HG03139 (cell line): ENCODE measurements at regions not wholly inside any gene's neighbourhood (a gene's known extent, or its start where the extent isn't known, plus 50 kb on each side); places are given as distances from the start of the nearest gene placed in this dataset.
"Not testable (repeated sequence)": the region's sequence is repeated elsewhere in the genome, so short reads cannot be mapped to it uniquely, and the experiment has no call there.

Source experiments
- ATAC-seq: cut with Tn5 transposase; IDR thresholded peaks from one replicate; pipeline ENCODE4 v1.9.1; 2021; ENCODE audit not compliant: unreplicated experiment

DNA sequence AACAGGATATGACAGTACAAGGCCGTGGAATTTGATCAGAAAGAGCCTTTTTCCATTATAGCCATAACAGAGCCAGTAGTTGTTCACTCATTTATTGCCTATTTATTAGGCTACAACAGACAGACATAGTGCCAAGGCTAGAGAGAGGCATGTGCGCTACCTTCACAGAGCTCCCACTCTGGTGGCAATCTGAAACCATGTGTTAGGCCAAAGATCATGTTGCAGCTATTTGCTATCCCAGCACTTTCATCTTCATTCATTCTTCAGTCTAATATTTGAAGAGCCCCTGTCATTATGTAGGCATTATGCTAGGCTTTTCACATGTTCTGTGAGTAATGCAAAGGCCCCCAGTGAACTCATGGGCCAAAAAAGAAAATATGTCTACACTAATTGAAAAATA, 404.8 kb downstream of the IGSF11 start:
- no peak for ATAC-seq

DNA sequence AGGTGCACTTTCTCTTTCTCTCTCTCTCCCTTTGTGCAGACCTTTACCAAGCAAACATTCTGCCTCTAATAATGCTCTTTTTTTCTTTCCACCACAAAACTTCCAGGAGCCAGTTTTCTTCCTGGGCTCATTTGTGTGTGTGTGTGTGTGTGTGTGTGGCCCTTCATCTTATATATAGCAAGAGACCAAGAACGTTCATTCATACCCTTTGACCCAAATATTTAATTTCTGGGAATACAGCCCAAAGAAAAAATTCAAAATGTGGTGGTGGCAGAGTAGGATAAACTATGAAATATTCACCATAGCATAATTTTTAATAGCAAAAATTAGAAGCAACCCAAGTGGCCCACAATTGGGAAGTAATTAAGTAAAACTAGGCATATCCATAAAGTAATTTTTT, 398.9 kb downstream of the IGSF11 start:
- no peak for ATAC-seq

DNA sequence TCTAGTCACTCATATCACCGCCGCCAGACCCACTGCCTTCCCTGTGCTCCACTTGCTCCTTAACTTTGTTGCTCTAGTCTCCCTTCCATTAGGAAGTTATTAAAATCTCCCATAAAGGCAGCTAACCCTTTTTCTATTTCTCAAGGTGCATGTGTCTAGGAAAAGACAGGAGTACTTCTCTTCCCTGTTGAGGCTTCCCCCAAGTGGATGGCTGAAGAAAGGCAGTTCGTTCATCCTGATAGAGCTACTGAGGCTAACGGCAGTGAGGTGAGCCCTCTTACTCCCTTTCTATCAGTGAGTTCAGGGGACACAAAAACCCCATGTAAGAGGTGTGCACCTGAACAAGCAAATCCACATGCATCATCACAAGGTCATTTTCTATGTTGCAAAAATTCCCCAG, 397.8 kb downstream of the IGSF11 start:
- ATAC-seq, result no peak

DNA sequence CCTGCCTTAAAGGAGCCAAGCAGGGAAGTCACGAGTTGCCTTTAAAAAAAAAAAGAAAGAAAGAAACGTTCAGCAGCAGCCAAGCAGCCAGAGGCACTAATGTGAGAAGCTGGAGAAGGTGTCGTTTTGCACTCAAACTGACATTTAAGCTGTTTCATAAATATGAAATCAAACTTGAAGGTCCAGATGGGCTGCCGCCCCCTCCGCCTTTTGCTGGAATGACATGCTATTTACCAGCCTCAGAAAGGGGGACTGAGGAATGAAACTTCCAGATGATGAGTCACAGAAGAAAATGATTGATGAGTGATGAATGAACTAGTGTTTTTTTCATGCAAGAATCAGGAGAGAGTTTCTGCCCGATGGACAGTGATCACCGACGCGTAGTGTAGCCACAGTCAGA, 396.8 kb downstream of the IGSF11 start:
- no peak for ATAC-seq

DNA sequence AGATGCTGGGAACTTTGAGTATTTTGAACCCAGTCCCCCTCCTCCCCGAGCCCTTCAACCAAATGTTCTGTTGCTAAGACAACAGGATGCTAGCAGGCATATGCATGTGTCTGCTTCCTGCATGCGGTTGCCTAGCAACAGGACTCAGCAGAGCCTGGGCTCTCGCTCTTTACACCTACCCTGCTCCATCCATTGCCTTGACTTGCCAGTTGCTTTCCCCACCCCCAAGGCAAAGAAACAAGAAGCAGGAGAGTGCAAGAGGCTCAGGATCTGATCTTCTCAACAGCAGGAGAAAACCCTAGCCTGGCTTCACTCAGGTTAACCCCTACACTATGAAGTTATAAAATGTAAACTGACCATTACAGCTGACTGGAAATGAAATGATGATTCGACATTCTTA, 393.0 kb downstream of the IGSF11 start:
- no peak for ATAC-seq

DNA sequence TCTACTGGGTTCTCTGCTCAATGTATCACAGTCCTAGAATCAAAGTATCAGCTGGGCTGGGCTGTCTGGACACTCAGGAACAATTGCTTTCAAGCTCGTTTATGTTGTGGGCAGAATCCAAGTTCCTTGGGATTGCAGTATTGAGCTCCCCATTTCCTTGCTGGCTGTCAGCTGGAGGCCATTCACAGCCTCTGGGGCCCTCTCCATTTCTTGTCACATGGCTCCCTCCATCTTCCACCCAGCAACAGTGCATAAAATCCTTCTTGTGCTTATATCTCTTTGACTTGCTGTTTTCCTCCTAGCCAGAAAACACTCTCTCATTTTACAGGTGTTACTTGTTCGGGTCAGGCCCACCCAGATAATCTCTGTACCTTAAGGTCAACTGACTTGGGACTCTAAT, 363.5 kb downstream of the IGSF11 start:
- ATAC-seq, result no peak

DNA sequence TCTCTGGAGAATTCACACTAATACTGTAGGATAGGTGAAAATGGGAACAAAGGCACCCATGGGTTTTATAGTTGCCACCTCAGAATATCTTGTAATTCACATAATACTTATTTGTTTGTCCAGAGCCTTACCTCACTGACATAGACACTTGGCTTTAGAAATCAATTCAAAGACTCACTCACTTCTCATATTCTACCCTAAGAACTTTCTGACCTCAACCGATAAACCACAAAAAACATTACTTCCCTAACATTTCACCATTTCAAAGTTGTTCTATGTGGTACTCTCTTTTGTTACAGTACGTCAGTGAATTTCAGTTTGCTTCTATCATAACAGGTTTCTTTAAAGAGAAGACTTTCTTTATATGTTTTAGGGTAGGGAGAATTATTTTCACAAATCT, 359.3 kb downstream of the IGSF11 start:
- no peak for ATAC-seq

DNA sequence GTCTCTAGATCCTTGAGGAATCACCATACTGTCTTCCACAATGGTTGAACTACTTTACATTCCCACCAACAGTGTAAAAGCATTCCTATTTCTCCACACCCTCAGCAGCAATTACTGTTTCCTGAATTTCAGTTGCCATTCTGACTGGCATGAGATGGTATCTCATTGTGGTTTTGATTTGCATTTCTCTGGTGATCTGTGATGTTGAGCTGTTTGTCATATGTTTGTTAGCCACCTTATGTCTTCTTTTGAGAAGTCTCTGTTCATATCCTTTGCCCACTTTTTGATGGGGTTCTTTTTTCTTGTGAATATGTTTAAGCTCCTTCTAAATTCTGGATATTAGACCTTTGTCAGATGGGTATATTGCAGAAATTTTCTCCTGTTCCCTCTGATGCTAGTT, 356.0 kb downstream of the IGSF11 start:
- ATAC-seq, result not testable (repeated sequence)

DNA sequence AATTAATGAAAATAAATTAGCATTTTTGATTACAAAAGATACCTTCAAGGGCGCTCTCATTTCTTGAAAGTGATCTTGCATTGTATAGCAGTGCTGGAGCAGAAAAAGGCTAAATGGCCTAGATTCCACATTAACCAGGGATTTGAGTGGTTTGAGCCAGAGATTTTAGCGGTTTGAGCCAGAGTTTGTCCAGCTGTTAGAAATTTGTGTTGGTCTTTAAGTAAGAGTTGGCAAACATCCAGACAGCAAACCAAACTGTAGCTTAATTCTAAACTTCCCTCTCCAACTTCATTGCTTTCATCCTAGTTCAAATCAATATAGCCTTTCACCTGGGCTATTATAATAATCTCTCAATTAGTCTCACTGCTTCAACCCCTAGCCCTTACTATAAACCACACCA, 351.7 kb downstream of the IGSF11 start:
- no peak for ATAC-seq

DNA sequence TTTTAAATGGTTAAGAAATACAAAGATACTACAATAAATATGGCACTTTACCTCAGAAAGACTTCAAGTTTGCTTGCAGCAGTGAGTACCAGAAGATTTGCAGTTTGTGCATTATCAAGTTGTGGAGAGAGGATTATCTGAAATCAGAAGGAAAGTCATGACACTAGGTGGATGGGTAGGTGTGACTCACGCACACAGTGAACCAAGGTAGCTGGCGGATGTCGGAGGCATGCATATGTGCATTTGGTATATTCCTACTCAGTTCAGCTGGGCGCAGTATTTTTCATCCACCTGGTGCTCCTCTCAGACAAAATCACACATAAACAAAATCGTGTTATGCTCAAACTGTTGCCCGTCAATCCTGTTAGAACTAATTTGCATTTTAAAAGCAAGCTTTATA, 351.0 kb downstream of the IGSF11 start:
- no peak for ATAC-seq

DNA sequence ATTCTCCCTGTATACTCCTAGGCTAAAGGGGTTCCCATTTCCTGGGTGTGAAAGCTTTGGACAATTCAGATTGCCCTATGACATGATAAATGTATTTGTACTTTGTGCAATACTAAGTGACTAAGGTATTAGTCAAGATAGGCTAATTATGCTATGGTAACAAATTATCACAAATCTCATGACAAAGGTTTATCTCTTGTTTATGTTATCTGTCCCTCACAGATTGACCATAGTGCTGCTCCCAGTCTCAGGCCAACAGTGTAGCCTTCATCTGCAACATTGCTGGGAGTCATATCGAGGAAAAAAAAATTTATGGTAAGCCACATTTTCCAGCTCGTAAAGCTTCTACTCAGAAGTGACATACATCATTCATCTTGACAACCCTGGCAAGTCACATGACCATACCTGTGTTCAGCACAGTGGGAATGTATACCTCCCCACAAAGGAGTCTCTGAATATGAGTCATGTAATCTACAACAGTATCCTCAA, 346.2 kb downstream of the IGSF11 start:
- no peak for ATAC-seq

DNA sequence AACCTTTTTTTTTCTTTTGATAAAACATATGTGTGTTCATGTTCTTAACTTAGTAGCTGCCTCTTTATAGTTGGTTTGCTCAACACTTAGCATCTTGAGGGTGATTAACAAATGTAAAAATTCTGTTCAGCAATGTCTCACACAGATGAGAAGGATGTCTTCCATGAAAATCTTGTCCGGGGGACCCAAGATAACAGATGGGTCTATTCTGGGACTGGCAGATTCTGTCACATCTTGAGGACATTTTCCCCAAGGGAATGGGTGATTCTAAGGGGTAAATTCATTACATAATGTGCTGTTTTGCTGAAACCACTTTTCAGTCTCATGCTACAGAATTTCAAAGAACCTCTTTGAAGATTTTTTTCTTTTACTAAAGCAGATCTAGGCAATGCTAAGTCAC, 342.2 kb downstream of the IGSF11 start:
- no peak for ATAC-seq

DNA sequence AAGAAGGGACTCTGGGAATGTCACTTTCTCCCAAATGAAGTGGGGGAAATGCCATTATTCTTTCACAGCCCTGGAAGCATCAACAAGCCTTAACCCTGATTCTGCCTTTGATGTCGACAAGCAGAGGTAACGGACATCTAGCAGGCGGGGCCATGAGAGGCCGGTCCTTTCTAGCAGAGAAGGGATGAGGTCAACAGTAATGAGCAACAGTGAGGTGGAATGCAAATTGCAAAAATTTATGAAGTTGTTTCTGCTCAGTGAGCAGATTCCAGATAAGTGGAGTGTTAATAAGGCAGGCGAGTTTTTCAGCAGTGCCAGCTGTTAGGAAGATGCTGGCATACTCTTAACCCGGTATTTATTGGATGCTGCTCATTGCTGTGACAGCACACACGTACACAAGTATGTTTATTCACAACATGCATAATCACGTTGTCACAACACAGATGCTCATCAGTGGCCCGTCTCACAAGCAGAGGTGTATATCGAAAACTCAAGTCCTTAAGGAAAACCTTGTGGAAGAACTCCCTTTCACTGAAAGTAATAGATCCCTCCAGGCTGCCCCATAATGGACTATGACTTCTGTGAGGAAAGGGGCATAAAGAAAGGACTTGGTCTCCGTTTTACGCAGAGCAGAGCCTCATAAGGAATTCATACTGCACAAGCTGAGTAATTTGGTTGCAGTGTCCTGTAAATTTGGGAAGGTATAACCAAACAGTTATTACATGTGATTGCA, 329.0 kb downstream of the IGSF11 start:
- no peak for ATAC-seq

DNA sequence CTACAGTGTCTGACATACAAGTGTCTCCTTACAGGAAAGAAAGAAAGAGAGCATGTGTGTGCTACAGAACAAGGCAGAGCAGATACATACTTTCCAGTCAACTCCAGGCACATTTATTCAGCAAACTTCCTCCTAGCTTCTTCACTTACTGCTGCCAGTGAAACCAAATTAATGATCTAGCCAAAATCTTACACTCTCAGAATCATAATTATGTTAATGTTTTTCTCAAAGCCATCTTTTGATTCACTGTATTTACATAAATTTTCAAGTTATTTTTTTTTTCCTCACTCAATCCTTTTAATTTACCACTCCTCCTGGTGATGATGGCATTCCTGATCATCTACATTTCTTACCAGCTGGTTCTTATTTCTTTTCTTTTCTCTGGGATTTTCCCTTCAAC, 326.7 kb downstream of the IGSF11 start:
- ATAC-seq, result no peak

DNA sequence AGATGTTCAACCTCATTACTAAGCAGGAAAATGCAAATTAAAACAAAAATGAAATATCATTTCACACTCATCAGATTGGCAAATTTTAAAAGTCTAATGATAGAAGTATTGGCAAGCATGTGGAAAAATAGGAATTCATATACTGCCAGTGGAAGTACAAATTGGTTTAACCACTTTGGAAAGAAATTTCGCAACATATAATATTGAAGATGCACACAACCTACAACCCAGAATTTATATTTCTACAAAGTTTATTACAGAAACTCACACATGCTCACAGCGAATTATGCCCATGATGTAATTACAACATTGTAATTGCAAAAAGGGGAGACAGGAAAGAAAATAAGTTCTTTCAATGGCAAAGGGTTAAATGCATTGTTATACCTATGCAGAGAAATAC, 324.1 kb downstream of the IGSF11 start:
- no peak for ATAC-seq

DNA sequence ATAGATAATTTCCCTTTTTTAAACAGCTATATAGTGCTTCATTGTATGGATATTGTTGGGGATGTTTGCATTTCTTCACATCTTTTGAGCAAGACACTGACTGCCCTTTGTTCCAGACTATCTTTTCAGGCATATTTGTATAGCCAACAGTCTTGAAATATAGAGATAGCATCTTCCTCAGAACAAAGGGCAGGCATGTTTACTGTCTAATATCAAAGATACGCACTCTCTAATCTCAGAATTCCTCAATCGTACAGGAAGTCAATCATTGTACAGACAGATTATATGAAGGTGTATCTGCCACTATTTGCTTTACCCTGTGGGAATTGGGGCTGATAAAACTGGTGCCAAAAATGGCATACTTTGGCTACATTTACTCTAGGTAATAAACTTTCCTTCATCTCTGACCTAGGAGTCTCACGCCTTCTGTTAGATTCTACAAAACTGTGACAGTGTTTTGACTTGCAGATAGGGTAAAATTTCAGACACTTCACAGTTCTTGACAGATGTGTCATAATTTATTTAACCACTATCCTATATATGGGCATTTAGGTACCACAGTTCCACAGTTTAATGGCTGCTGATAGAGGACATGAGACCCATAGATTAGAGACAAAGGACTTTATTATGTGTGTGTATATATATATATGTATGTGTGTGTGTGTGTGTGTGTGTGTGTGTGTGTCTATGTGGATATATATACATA, 321.0 kb downstream of the IGSF11 start:
- no peak for ATAC-seq

DNA sequence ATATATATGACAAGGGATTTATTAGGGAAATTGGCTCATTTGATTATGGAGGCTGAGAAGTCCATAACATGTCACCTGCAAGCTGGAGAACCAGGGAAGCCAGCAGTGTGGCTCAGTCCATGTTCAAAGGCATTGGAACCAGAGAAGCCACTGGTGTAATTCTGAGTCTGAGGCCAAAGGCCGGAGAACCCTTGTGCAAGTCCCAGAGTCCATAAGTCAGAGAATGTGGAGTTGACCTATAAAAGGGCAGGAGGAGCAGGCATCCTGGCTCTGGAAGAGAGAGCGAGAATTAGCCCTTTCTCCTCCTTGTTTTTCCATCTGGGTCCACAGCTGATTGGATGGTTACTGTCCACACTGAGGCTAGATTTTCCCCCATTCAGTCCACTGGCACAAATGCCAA, 319.8 kb downstream of the IGSF11 start:
- no peak for ATAC-seq

DNA sequence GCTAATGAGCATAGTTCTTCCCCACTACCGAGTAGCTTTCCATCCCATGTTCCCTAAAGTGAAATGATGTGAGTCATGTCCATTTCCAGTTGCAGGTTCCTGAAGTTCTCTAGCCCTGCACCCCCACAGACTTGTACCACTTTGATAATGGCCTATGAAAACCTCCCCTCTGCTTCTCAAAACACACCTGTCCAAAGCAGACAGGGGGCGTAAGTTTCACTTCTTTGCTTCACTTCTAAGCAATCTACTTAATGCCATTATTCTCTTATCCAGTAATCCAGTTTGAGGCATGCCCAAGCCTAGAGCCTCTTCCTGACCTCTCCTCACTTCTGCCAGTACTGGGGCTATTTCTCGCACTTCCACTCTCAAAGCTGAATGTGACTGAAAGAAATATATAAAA, 305.1 kb downstream of the IGSF11 start:
- ATAC-seq, result no peak

DNA sequence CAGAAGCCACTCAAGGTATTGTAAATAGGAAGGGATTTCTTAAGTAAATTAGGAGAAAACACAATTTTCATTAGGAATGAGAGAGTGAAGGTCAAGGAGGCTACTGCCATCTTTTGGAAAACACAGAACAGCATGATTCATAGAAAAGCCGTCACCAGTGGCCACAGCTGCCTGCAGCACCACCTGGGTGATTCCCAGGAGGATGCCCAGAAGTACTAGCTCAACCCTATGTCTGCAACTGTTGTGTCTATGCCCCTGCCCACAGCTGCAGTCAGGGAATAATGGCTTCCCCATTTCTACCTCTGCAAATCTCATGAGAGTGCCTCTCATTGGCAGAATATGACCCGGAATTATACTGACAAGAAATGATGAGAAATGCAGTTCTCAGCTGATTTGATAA, 300.0 kb downstream of the IGSF11 start:
- no peak for ATAC-seq

DNA sequence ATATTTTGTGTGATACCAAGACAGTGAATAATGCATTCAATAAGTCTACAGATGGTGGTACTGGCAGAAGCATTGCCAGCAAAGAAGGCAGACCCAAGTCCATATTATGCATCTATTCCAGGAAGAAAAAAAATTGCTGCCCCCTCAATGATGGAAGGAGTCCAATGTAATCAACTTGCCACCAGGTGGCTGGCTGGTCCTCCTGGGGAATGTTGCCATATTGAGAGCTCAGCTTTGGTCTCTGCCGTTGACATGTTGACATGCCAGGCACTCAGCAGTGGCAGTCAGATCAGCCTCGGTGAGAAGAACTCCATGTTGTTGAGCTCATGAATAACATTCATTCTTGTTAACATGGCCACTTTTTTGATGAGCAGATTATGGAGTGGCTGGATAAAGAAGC, 298.5 kb downstream of the IGSF11 start:
- ATAC-seq, result no peak

DNA sequence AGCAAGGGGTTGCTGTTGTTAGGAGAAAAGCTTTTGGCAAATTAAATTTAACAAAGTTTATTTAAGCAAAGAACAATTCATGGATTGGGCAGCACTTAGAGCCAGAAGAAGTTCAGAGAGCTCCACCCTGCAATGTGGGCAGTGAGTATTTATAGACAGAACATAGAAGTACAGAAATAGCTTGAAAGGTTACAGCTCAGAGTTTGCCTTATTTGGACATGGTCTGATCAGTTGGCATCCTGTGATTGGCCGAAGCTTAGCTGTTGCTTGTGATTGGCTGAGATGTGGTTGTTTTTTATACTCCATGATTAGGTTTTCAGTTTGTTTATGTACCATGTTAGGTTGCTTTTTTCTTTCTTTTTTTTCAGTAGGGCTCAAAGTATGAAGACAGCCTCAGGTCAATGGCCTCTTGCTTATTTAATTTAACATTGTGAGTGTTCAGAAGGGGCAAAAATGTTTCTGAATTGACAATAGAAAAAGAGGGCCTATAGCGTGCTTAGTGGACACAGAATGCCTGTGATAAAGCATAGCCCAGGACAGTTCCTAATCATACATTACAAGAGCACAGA, 293.8 kb downstream of the IGSF11 start:
- no peak for ATAC-seq

DNA sequence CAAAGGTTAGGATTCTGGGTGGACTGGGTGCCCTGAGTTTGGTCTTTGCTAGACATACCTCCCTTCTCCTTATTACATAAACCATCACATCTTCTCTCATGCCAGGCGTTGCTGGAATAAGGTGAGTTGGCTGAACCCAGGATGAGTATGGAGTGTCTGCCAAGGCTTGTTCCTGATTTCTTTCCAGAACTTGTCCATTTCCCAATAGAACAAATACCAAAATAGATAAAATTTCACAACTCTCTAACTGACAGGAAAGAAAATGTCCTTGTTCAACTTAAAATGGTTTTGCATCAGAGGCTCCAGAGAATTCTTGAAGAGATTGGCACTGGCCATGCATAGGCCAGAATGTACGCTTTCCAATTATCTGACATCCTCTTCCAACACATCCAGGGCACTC, 291.9 kb downstream of the IGSF11 start:
- no peak for ATAC-seq
